A549 (cell line): ENCODE measurements at regions not wholly inside any gene's neighbourhood (a gene's known extent, or its start where the extent isn't known, plus 50 kb on each side); places are given as distances from the start of the nearest gene placed in this dataset.

Source experiments
- ATAC-seq, 2 experiments: fragments of 200-7000 bp in 1 of 2; fragments of >200 bp in 1 of 2; cut with Nextera tagmentation in 1 of 2; cut with Tn5 transposase in 1 of 2; 3 replicates each; pipeline versions ENCODE4 v1.8.0 to v1.9.1; 2018 to 2020; ENCODE audit warnings: mild to moderate bottlenecking in 1 of 2, moderate library complexity in 1 of 2
- CTCF ChIA-PET: fragments of 300-600 bp; sonication (Branson Sonifier 250); formaldehyde crosslinking; extraction: SDS; loops from one replicate; lab custom pipeline; 2021; ENCODE audit warnings: antibody characterized with exemption, inconsistent platforms; lab: Yijun Ruan, JAX
- POLR2A ChIA-PET: fragments of 350-600 bp; formaldehyde crosslinking; extraction: SDS; loops from one replicate; lab custom pipeline; 2021; ENCODE audit warnings: antibody characterized with exemption, inconsistent platforms; lab: Yijun Ruan, JAX
- DNase-seq, 2 experiments: peaks; one replicate each; pipeline versions ENCODE4 v3.0.0 to v3.0.0-alpha.2; 2011 to 2016; ENCODE audit warnings: low read depth in 1 of 2, low spot score in 1 of 2
- FAIRE-seq: peaks from 2 replicates; lab custom pipeline; 2011; peaks lifted over from hg19 to GRCh38; lab: Jason Lieb, UNC
- H3K27ac ChIP-seq, 2 experiments: fragments of >200 bp; sonication (Bioruptor Twin); formaldehyde crosslinking; 3 replicates each; pipeline ENCODE4 v1.5.1; 2016 to 2017
- H3K4me1 ChIP-seq: fragments of >200 bp; sonication (Bioruptor Twin); formaldehyde crosslinking; 3 replicates; pipeline ENCODE4 v1.6.1; 2016
- H3K4me2 ChIP-seq: fragments of >200 bp; sonication (Bioruptor Twin); formaldehyde crosslinking; 3 replicates; pipeline ENCODE4 v1.6.1; 2016
- H3K4me3 ChIP-seq: fragments of >200 bp; sonication (Bioruptor Twin); formaldehyde crosslinking; 3 replicates; pipeline ENCODE4 v1.5.1; 2016
- H3K9me3 ChIP-seq: fragments of >200 bp; sonication (Bioruptor Twin); formaldehyde crosslinking; 3 replicates; pipeline ENCODE4 v1.6.1; 2016
- CHD2 ChIP-seq: fragments of 150-350 bp; IDR thresholded peaks from 2 replicates; pipeline ENCODE4 v1.6.1; 2014; ENCODE audit warnings: low read length; ENCODE audit not compliant: partially characterized antibody
- ESRRA ChIP-seq: fragments of 150-350 bp; IDR thresholded peaks from 2 replicates; pipeline ENCODE4 v1.6.1; 2014; ENCODE audit warnings: mild to moderate bottlenecking, low read length, borderline replicate concordance
- HDAC2 ChIP-seq: fragments of 200-600 bp; sonication (generic); IDR thresholded peaks from 2 replicates; pipeline ENCODE4 v1.6.1; 2016
- HOXA7 ChIP-seq: fragments of 250-450 bp; sonication (Bioruptor Pico); IDR thresholded peaks from 2 replicates; pipeline ENCODE4 v1.5.0; 2020; ENCODE audit warnings: mild to moderate bottlenecking, moderate library complexity
- HOXB5 ChIP-seq: fragments of 250-450 bp; sonication (Bioruptor Pico); IDR thresholded peaks from 2 replicates; pipeline ENCODE4 v1.5.0; 2020; ENCODE audit warnings: mild to moderate bottlenecking, moderate library complexity
- KDM1A ChIP-seq: fragments of 200-600 bp; sonication (generic); IDR thresholded peaks from 2 replicates; pipeline ENCODE4 v1.6.1; 2016; ENCODE audit warnings: low read depth, mild to moderate bottlenecking
- KDM5A ChIP-seq: fragments of 200-600 bp; sonication (generic); IDR thresholded peaks from 2 replicates; pipeline ENCODE4 v1.6.1; 2016; ENCODE audit warnings: antibody characterized with exemption, mild to moderate bottlenecking
- POLR2AphosphoS2 ChIP-seq: conservative IDR thresholded peaks from 2 replicates; pipeline ENCODE4 v1.6.1; 2012; ENCODE audit warnings: low read length, improper control_type of control experiment, inconsistent platforms
- RAD21 ChIP-seq, 2 experiments: fragments of >200 bp in 1 of 2; sonication (Bioruptor Twin) in 1 of 2; formaldehyde crosslinking in 1 of 2; IDR thresholded peaks in 1 of 2; conservative IDR thresholded peaks in 1 of 2; 2 replicates in 1 of 2; 3 replicates in 1 of 2; pipeline ENCODE4 v1.6.1; 2012 to 2018; ENCODE audit warnings: inconsistent platforms in 1 of 2
- RARB ChIP-seq: fragments of 250-450 bp; sonication (Bioruptor Pico); IDR thresholded peaks from 2 replicates; pipeline ENCODE4 v1.8.0; 2021; ENCODE audit warnings: mild to moderate bottlenecking, moderate library complexity
- RNF2 ChIP-seq: fragments of 200-600 bp; sonication (generic); IDR thresholded peaks from 2 replicates; pipeline ENCODE4 v1.6.1; 2016; ENCODE audit warnings: low read depth, mild to moderate bottlenecking, antibody characterized with exemption, moderate library complexity, borderline replicate concordance
- SMC3 ChIP-seq: fragments of >200 bp; sonication (Bioruptor Twin); formaldehyde crosslinking; IDR thresholded peaks from 3 replicates; pipeline ENCODE4 v1.6.1; 2018; ENCODE audit warnings: inconsistent platforms
- ZFP36 ChIP-seq: fragments of 450-650 bp; IDR thresholded peaks from 2 replicates; pipeline ENCODE4 v1.6.1; 2014; ENCODE audit warnings: borderline replicate concordance; ENCODE audit not compliant: partially characterized antibody
- ZSCAN20 ChIP-seq: fragments of 250-450 bp; sonication (Bioruptor Pico); IDR thresholded peaks from 2 replicates; pipeline ENCODE4 v1.8.0; 2022; ENCODE audit warnings: mild to moderate bottlenecking, moderate library complexity
- WGBS: methylation state at CpG from one replicate; pipeline ENCODE4 v1.1.6; 2017; ENCODE audit errors: missing lambda C conversion rate; 5-methylcytosine and 5-hydroxymethylcytosine counted together
- TF ChIP-seq, protein P1 (sequence below): IDR thresholded peaks from 2 replicates; pipeline ENCODE4 v1.6.1; 2012
- TF ChIP-seq, protein P2 (sequence below): fragments of 250-450 bp; sonication (Bioruptor Pico); IDR thresholded peaks from 2 replicates; pipeline ENCODE4 v1.5.0; 2020; ENCODE audit warnings: low read depth, mild to moderate bottlenecking, moderate library complexity
- TF ChIP-seq, protein P3 (sequence below): fragments of >200 bp; sonication (Bioruptor Twin); formaldehyde crosslinking; IDR thresholded peaks from 3 replicates; pipeline ENCODE4 v1.6.1; 2016
- TF ChIP-seq, protein P4 (sequence below): fragments of 150-350 bp; IDR thresholded peaks from 2 replicates; pipeline ENCODE4 v1.6.1; 2014; ENCODE audit warnings: low read depth, mild to moderate bottlenecking, low read length
- TF ChIP-seq, protein P5 (sequence below): fragments of >200 bp; sonication (Bioruptor Twin); formaldehyde crosslinking; IDR thresholded peaks from 3 replicates; pipeline ENCODE4 v1.5.1; 2016

DNA sequence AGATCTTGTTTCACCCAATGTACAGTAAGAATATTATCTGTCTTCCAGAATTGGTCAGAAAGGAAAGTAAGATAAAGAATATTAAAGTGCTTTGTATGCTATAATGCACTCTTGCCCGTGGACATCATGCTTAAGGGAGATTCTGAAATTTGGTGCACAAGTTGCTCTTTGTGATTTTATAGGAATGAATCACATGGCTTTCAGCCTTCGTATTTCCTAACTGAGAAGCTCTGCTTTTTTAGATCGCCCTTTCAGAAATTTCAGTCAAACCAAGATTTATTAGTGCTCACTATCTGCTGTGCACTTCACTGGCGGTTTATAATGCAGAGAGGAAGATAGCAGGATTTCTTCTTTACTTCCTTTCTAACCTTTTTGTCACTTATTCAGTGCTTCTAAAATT lies 1248.5 kb upstream of the LRRN3 start:
- Histone ChIP-seq H3K4me3 (no peak overlapping the region), H3K4me2 (no peak overlapping the region), H3K4me1 (peaks cover 7% of the 10 kb centered on the region; the same call in 2 of the 3 replicates), H3K9me3 (no peaks in the 10 kb centered on the region), H3K27ac (no peak overlapping the region)
- 31% methylated on average over 4 of the region's 4 CpGs for WGBS
- ATAC-seq (no peak), FAIRE-seq (no peak), DNase-seq (no peak)
- CTCF ChIA-PET = interaction anchor here (1.1 kb wide), 1 partner anchor 17 kb away, joined by 3 read pairs; no protein-coding TSS in a partner anchor
- POLR2A ChIA-PET = no interaction called here
- TF ChIP-seq HOXB5 (CRISPR knock-in tag) (no peak), KDM5A (no peak), SMC3 (no peak), RARB (CRISPR knock-in tag) (no peak), RNF2 (no peak), ZSCAN20 (CRISPR knock-in tag) (no peak), ZFP36 (no peak), POLR2AphosphoS2 (no peak)
- TF ChIP-seq, protein P1, sequence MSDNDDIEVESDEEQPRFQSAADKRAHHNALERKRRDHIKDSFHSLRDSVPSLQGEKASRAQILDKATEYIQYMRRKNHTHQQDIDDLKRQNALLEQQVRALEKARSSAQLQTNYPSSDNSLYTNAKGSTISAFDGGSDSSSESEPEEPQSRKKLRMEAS = no peak
- TF ChIP-seq, protein P2, sequence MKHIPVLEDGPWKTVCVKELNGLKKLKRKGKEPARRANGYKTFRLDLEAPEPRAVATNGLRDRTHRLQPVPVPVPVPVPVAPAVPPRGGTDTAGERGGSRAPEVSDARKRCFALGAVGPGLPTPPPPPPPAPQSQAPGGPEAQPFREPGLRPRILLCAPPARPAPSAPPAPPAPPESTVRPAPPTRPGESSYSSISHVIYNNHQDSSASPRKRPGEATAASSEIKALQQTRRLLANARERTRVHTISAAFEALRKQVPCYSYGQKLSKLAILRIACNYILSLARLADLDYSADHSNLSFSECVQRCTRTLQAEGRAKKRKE (CRISPR knock-in tag) = no peak
- TF ChIP-seq, protein P3, sequence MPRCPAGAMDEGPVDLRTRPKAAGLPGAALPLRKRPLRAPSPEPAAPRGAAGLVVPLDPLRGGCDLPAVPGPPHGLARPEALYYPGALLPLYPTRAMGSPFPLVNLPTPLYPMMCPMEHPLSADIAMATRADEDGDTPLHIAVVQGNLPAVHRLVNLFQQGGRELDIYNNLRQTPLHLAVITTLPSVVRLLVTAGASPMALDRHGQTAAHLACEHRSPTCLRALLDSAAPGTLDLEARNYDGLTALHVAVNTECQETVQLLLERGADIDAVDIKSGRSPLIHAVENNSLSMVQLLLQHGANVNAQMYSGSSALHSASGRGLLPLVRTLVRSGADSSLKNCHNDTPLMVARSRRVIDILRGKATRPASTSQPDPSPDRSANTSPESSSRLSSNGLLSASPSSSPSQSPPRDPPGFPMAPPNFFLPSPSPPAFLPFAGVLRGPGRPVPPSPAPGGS = no peak

DNA sequence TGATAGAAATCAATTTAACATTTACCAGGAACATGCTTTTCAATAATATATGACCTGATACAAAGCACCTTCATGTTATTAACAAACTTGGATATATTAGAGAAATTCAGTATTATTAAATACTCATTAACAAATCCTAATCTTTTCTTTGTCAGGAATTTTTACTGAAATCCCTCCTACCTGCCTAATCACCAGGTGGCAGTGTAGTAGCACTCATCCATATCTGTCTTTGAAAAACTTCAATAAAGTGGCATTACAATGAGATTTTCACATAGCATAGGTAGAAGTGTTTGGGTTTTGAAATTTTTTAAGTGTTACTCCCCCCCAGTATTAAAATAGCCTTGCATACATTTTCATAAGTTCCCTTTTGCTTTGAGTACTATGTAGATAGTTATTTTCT lies 1246.6 kb upstream of the LRRN3 start:
- FAIRE-seq = no peak
- no peak for ATAC-seq

DNA sequence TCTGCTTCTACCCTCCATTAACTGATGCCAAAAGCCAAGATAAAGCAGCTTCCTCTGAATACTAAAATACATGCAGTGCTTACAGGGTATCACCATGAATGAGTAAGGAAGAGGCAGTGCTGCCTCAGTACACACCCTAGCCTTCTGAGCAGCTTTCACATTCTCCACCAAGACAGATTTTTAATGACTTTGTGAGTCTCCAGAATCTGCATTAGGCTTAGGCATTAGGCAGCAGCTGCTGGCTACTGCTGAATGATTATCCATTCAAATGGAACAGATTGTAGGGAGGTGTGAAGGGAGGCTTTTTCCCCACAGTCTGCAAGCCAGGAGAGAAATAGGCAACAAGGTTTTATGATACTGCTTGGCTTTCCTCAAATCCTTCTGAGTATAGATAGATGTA lies 1226.7 kb upstream of the LRRN3 start:
- H3K4me1 ChIP-seq = no peaks in the 10 kb centered on the region
- FAIRE-seq (no peak), ATAC-seq (no peak), DNase-seq (no peak)
- no peak overlapping the region for H3K27ac ChIP-seq
- H3K4me2 ChIP-seq = no peak overlapping the region
- no peak overlapping the region for H3K4me3 ChIP-seq
- no peaks in the 10 kb centered on the region for H3K9me3 ChIP-seq
- ChIA-PET CTCF (no interaction called here), POLR2A (no interaction called here)
- no peak for TF ChIP-seq HDAC2
- TF ChIP-seq, protein P4, sequence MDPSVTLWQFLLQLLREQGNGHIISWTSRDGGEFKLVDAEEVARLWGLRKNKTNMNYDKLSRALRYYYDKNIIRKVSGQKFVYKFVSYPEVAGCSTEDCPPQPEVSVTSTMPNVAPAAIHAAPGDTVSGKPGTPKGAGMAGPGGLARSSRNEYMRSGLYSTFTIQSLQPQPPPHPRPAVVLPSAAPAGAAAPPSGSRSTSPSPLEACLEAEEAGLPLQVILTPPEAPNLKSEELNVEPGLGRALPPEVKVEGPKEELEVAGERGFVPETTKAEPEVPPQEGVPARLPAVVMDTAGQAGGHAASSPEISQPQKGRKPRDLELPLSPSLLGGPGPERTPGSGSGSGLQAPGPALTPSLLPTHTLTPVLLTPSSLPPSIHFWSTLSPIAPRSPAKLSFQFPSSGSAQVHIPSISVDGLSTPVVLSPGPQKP = no peak
- no peak for TF ChIP-seq SMC3
- no peak for TF ChIP-seq KDM1A
- TF ChIP-seq HOXA7 = no peak
- TF ChIP-seq, protein P2 (CRISPR knock-in tag) = no peak
- TF ChIP-seq, protein P5, sequence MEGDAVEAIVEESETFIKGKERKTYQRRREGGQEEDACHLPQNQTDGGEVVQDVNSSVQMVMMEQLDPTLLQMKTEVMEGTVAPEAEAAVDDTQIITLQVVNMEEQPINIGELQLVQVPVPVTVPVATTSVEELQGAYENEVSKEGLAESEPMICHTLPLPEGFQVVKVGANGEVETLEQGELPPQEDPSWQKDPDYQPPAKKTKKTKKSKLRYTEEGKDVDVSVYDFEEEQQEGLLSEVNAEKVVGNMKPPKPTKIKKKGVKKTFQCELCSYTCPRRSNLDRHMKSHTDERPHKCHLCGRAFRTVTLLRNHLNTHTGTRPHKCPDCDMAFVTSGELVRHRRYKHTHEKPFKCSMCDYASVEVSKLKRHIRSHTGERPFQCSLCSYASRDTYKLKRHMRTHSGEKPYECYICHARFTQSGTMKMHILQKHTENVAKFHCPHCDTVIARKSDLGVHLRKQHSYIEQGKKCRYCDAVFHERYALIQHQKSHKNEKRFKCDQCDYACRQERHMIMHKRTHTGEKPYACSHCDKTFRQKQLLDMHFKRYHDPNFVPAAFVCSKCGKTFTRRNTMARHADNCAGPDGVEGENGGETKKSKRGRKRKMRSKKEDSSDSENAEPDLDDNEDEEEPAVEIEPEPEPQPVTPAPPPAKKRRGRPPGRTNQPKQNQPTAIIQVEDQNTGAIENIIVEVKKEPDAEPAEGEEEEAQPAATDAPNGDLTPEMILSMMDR = no peak
- TF ChIP-seq CHD2 = no peak
- TF ChIP-seq HOXB5 (CRISPR knock-in tag) = no peak
- TF ChIP-seq KDM5A = no peak

More for the DNA sequence above, 1246.6 kb upstream of the LRRN3 start:
- ChIA-PET POLR2A (no interaction called here), CTCF (interaction anchor here (0.8 to 1.5 kb wide), 4 partner anchors 8 to 1344 kb away, joined by 3 to 4 read pairs (median 3); no protein-coding TSS in a partner anchor)
- no peak overlapping the region for H3K4me2 ChIP-seq
- H3K9me3 ChIP-seq = no peaks in the 10 kb centered on the region
- no peak overlapping the region for H3K4me3 ChIP-seq
- peaks cover 7% of the 10 kb centered on the region; the same call in 2 of the 3 replicates for H3K4me1 ChIP-seq
- no peak for TF ChIP-seq ESRRA
- TF ChIP-seq SMC3 = peak; percentile 80
- TF ChIP-seq, protein P1 = no peak
- TF ChIP-seq RAD21 (conservative IDR thresholded peaks at IDR 0.05 in 1 of 2, IDR thresholded peaks at IDR 0.05 in 1 of 2) = peak; percentile 76 to 77
- TF ChIP-seq, protein P5 = peak; percentile 71
- no peak overlapping the region for H3K27ac ChIP-seq
- DNase-seq = peak; percentile 15 to 42
